Inflammatory macrophage treated with lipopolysaccharide for 4 hours (primary cell): ENCODE measurements at regions not wholly inside any gene's neighbourhood (a gene's known extent, or its start where the extent isn't known, plus 50 kb on each side); places are given as distances from the start of the nearest gene placed in this dataset.
"Not testable (repeated sequence)": the region's sequence is repeated elsewhere in the genome, so short reads cannot be mapped to it uniquely, and the experiment has no call there.

Experiments
- DNase-seq: peaks from one replicate; pipeline ENCODE4 v3.0.0-alpha.2; 2020

DNA sequence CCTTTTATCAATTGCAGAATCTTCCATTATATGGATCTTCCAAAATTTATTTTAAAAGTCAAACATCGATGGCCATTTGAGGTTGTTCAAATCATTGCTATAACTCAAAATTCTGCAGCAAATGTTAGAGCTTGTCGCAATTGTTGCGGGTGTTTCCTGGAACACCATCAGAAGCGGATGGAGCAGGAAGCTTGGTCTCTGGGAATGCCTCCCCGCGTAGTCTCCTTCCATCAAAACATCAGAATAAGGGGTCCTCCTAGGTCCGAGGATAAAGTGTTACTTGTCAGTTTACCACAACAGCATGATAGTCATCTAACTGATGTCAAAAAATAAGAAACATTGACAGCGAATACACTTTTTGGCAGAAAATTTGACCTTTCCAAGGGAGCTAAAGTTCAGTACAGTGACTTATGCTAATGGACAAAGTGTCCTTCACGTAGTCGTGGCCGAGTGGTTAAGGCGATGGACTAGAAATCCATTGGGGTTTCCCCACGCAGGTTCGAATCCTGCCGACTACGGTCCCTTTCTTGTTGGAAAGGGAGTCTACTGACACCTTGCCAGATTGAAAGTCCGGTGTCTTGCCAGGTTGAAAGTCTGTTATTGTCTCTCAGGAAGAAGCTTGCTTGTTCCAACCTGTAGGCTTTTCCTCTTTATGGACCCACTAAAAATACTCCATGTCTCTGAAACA is 59.0 kb upstream of the ZNF184 start:
- no peak for DNase-seq

DNA sequence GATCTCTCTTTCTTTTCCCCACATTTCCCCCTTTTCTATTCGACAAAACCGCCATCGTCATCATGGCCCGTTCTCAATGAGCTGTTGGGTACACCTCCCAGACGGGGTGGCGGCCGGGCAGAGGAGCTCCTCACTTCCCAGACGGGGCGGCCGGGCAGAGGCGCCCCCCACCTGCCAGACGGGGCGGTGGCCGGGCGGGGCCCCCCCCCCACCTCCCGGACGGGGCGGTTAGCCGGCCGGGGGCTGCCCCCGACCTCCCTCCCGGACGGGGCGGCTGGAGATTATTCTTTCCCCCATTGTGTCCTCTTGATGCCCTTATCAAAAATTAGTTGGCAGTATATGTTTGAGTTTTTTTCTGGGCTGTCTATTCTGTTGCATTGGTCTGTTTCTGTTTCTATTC is 56.9 kb upstream of the ZNF184 start:
- not testable (repeated sequence) for DNase-seq

DNA sequence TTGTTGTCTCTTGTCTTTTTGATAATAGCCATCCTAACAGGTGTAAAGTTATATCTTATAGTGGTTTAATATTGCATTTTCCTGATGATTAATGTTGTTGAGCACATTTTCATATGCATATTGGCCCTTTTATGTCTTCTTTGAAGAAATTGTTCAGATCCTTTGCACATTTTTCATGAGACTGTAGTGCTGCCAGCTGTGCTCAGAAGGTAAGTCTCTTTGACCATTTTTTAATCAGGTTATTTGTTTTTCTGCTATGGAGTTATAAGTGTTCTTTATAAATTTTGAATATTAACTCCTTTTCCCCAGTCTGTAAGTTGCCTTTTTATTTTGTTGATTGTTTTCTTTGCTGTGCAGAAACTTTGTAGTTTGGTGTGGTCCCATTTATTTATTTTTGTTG is 55.8 kb upstream of the ZNF184 start:
- DNase-seq = no peak
